ENCODE measurements at regions not wholly inside any gene's neighbourhood (a gene's known extent, or its start where the extent isn't known, plus 50 kb on each side); places are given as distances from the start of the nearest gene placed in this dataset.

GRCh38 chr4:162458051-162458450 is 294.3 kb upstream of the FSTL5 start:
- FAIRE-seq = no peak
- DNase-seq (ENCODE audit: insufficient read length, low spot score) = no peak
- TF ChIP-seq SPI1 (IDR thresholded peaks at IDR 0.05; ENCODE audit: low read depth, low read length) (no peak), POU2F2 (IDR thresholded peaks at IDR 0.05; ENCODE audit: low read depth, low read length) (no peak), TAF1 (IDR thresholded peaks at IDR 0.05; ENCODE audit: low read depth, low read length) (no peak), POLR2A (IDR thresholded peaks at IDR 0.05; ENCODE audit: low read depth, low read length) (no peak), PAX5 (IDR thresholded peaks at IDR 0.05; ENCODE audit: insufficient read depth, low read length, severe bottlenecking) (no peak), POLR2AphosphoS5 (IDR thresholded peaks at IDR 0.05; ENCODE audit: low read depth, low read length) (no peak)

GRCh38 chr4:162457071-162457865 is 293.5 kb upstream of the FSTL5 start:
- TF ChIP-seq POU2F2 (IDR thresholded peaks at IDR 0.05; ENCODE audit: low read depth, low read length) (no peak), TAF1 (IDR thresholded peaks at IDR 0.05; ENCODE audit: low read depth, low read length) (no peak), POLR2A (IDR thresholded peaks at IDR 0.05; ENCODE audit: low read depth, low read length) (no peak), SPI1 (IDR thresholded peaks at IDR 0.05; ENCODE audit: low read depth, low read length) (no peak), POLR2AphosphoS5 (IDR thresholded peaks at IDR 0.05; ENCODE audit: low read depth, low read length) (no peak), PAX5 (IDR thresholded peaks at IDR 0.05; ENCODE audit: insufficient read depth, low read length, severe bottlenecking) (no peak)
- FAIRE-seq = no peak
- no peak for DNase-seq (ENCODE audit: insufficient read length, low spot score)

GRCh38 chr4:162456106-162456505 is 292.3 kb upstream of the FSTL5 start:
- DNase-seq (ENCODE audit: insufficient read length, low spot score) (no peak), FAIRE-seq (no peak)
- TF ChIP-seq POLR2A (IDR thresholded peaks at IDR 0.05; ENCODE audit: low read depth, low read length) (no peak), POLR2AphosphoS5 (IDR thresholded peaks at IDR 0.05; ENCODE audit: low read depth, low read length) (no peak), PAX5 (IDR thresholded peaks at IDR 0.05; ENCODE audit: insufficient read depth, low read length, severe bottlenecking) (no peak), SPI1 (IDR thresholded peaks at IDR 0.05; ENCODE audit: low read depth, low read length) (no peak), POU2F2 (IDR thresholded peaks at IDR 0.05; ENCODE audit: low read depth, low read length) (no peak), TAF1 (IDR thresholded peaks at IDR 0.05; ENCODE audit: low read depth, low read length) (no peak)

- TF ChIP-seq POLR2A (IDR thresholded peaks at IDR 0.05; ENCODE audit: low read depth, low read length) (no peak), PAX5 (IDR thresholded peaks at IDR 0.05; ENCODE audit: insufficient read depth, low read length, severe bottlenecking) (no peak), POU2F2 (IDR thresholded peaks at IDR 0.05; ENCODE audit: low read depth, low read length) (no peak), POLR2AphosphoS5 (IDR thresholded peaks at IDR 0.05; ENCODE audit: low read depth, low read length) (no peak)
- FAIRE-seq = no peak
- no peak for DNase-seq (ENCODE audit: insufficient read length, low spot score)
Observed at GRCh38 chr4:162450531-162451035, 286.8 kb upstream of the FSTL5 start.

GRCh38 chr4:162443510-162443909 is 279.7 kb upstream of the FSTL5 start:
- DNase-seq (ENCODE audit: insufficient read length, low spot score) = no peak
- TF ChIP-seq POLR2A (IDR thresholded peaks at IDR 0.05; ENCODE audit: low read depth, low read length) = no peak
- TF ChIP-seq SPI1 (IDR thresholded peaks at IDR 0.05; ENCODE audit: low read depth, low read length) = no peak
- no peak for TF ChIP-seq TAF1 (IDR thresholded peaks at IDR 0.05; ENCODE audit: low read depth, low read length)
- no peak for TF ChIP-seq POU2F2 (IDR thresholded peaks at IDR 0.05; ENCODE audit: low read depth, low read length)
- no peak for FAIRE-seq

- FAIRE-seq (no peak), DNase-seq (ENCODE audit: insufficient read length, low spot score) (no peak)
- TF ChIP-seq SPI1 (IDR thresholded peaks at IDR 0.05; ENCODE audit: low read depth, low read length) = no peak
- TF ChIP-seq TAF1 (IDR thresholded peaks at IDR 0.05; ENCODE audit: low read depth, low read length) = no peak
- no peak for TF ChIP-seq POU2F2 (IDR thresholded peaks at IDR 0.05; ENCODE audit: low read depth, low read length)
- no peak for TF ChIP-seq POLR2A (IDR thresholded peaks at IDR 0.05; ENCODE audit: low read depth, low read length)
- TF ChIP-seq PAX5 (IDR thresholded peaks at IDR 0.05; ENCODE audit: insufficient read depth, low read length, severe bottlenecking) = no peak
- TF ChIP-seq POLR2AphosphoS5 (IDR thresholded peaks at IDR 0.05; ENCODE audit: low read depth, low read length) = no peak
Observed at GRCh38 chr4:162442128-162442527, 278.3 kb upstream of the FSTL5 start.

GRCh38 chr4:162422312-162422711 is 258.5 kb upstream of the FSTL5 start:
- DNase-seq (ENCODE audit: insufficient read length, low spot score) (no peak), FAIRE-seq (no peak)
- TF ChIP-seq POU2F2 (IDR thresholded peaks at IDR 0.05; ENCODE audit: low read depth, low read length) (no peak), POLR2A (IDR thresholded peaks at IDR 0.05; ENCODE audit: low read depth, low read length) (no peak), POLR2AphosphoS5 (IDR thresholded peaks at IDR 0.05; ENCODE audit: low read depth, low read length) (no peak), TAF1 (IDR thresholded peaks at IDR 0.05; ENCODE audit: low read depth, low read length) (no peak), PAX5 (IDR thresholded peaks at IDR 0.05; ENCODE audit: insufficient read depth, low read length, severe bottlenecking) (no peak), SPI1 (IDR thresholded peaks at IDR 0.05; ENCODE audit: low read depth, low read length) (no peak)

- no peak for TF ChIP-seq POU2F2 (IDR thresholded peaks at IDR 0.05; ENCODE audit: low read depth, low read length)
- TF ChIP-seq POLR2AphosphoS5 (IDR thresholded peaks at IDR 0.05; ENCODE audit: low read depth, low read length) = no peak
- no peak for TF ChIP-seq TAF1 (IDR thresholded peaks at IDR 0.05; ENCODE audit: low read depth, low read length)
- TF ChIP-seq SPI1 (IDR thresholded peaks at IDR 0.05; ENCODE audit: low read depth, low read length) = no peak
- TF ChIP-seq PAX5 (IDR thresholded peaks at IDR 0.05; ENCODE audit: insufficient read depth, low read length, severe bottlenecking) = no peak
- TF ChIP-seq POLR2A (IDR thresholded peaks at IDR 0.05; ENCODE audit: low read depth, low read length) = no peak
- FAIRE-seq = no peak
- no peak for DNase-seq (ENCODE audit: insufficient read length, low spot score)
Observed at GRCh38 chr4:162410854-162411253, 247.1 kb upstream of the FSTL5 start.

GRCh38 chr4:162409048-162409447 is 245.2 kb upstream of the FSTL5 start:
- no peak for FAIRE-seq
- no peak for TF ChIP-seq POLR2AphosphoS5 (IDR thresholded peaks at IDR 0.05; ENCODE audit: low read depth, low read length)
- no peak for TF ChIP-seq TAF1 (IDR thresholded peaks at IDR 0.05; ENCODE audit: low read depth, low read length)
- TF ChIP-seq POU2F2 (IDR thresholded peaks at IDR 0.05; ENCODE audit: low read depth, low read length) = no peak
- TF ChIP-seq PAX5 (IDR thresholded peaks at IDR 0.05; ENCODE audit: insufficient read depth, low read length, severe bottlenecking) = no peak
- TF ChIP-seq SPI1 (IDR thresholded peaks at IDR 0.05; ENCODE audit: low read depth, low read length) = no peak
- TF ChIP-seq POLR2A (IDR thresholded peaks at IDR 0.05; ENCODE audit: low read depth, low read length) = no peak

More at GRCh38 chr4:162409048-162409447, 245.2 kb upstream of the FSTL5 start:
- DNase-seq (ENCODE audit: insufficient read length, low spot score) = no peak

Data from GM12891 (cell line).